ENCODE measurements at regions not wholly inside any gene's neighbourhood (a gene's known extent, or its start where the extent isn't known, plus 50 kb on each side); places are given as distances from the start of the nearest gene placed in this dataset.

DNA sequence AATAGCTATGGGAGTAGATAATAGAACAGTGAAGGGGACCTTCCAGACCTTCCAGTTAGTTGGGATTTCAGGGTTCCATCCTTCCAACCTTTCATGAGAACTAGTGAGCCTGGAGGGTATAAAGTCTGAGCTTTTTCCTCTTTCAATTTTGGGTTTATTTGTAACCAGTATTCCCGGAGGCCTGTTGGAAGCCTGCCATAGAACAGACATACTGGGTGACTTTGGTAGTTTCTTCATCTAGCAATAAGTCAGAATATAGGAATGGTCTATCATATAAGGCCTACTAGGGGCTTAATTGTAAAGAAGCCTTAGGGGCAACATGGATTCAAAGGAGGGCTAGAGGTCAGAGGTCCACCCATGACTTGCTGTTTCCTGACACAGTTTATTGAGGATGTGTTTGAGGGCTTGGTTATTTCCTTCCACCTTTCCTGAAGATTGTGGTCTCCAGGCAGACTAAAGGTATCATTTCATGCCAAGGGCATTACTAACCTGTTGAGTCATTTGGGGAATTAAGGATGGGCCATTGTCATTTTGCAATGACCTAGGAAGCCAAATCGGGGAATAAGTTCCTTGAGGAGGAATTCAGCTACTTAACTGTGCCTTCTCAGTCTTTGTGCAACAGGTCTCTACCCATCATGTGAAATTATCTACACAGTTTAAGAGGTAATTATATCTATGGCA, 410.3 kb downstream of the SLC6A15 start:
- Histone ChIP-seq H4K20me1 (ENCODE audit: control insufficient read depth, insufficient read depth, low read length, poor library complexity, severe bottlenecking) (no peaks in the 10 kb centered on the region), H3K9ac (ENCODE audit: low read length) (no peak overlapping the region), H3K27me3 (replicated peaks in 1 of 4; ENCODE audit: control extremely low read depth in 1 of 4, control insufficient read depth in 3 of 4, insufficient read depth in 4 of 4, low read length in 3 of 4) (no peaks in the 10 kb centered on the region), H3K4me2 (replicated peaks; ENCODE audit: low read depth, low read length, poor library complexity, severe bottlenecking) (no peak overlapping the region), H3K36me3 (replicated peaks in 1 of 2; ENCODE audit: control extremely low read depth in 1 of 2, control insufficient read depth in 1 of 2, extremely low read depth in 1 of 2, insufficient read depth in 2 of 2, low read length in 1 of 2) (no peaks in the 10 kb centered on the region), H3K9me3 (ENCODE audit: control extremely low read depth in 1 of 3, control insufficient read depth in 2 of 3, insufficient read depth in 1 of 3, low read length in 2 of 3) (no peaks in the 10 kb centered on the region), H3K79me2 (ENCODE audit: control insufficient read depth, insufficient read depth, low read length) (no peaks in the 10 kb centered on the region), H3K4me1 (ENCODE audit: control insufficient read depth in 2 of 2, insufficient read depth in 2 of 2, low read length in 2 of 2) (no peaks in the 10 kb centered on the region), H3K27ac (ENCODE audit: low read length in 2 of 2) (no peak overlapping the region), H2AFZ (ENCODE audit: insufficient read depth, low read depth, low read length, poor library complexity, severe bottlenecking) (no peak overlapping the region), H3K4me3 (ENCODE audit: control extremely low read depth in 1 of 5, extremely low read depth in 1 of 5, insufficient read depth in 1 of 5, low read depth in 2 of 5, low read length in 4 of 5) (no peak overlapping the region)
- CTCF ChIA-PET: interaction anchor here (0.7 kb wide), 1 partner anchor 1816 kb away, joined by 3 read pairs; the partner anchor contains the start of gene TMTC2
- Mint-ChIP-seq H3K4me1 (no peaks in the 10 kb centered on the region), H3K4me3 (no peak overlapping the region), H3K9me3 (ENCODE audit: insufficient read depth) (no peaks in the 10 kb centered on the region), H3K27ac (no peak overlapping the region), H3K27me3 (no peaks in the 10 kb centered on the region)
- no CpG with 5 or more reads among the region's 2 CpGs for WGBS (ENCODE audit: insufficient coverage)
- POLR2A ChIA-PET: no interaction called here
- ATAC-seq (ENCODE audit: low read depth): no peak
- TF ChIP-seq, protein P1, sequence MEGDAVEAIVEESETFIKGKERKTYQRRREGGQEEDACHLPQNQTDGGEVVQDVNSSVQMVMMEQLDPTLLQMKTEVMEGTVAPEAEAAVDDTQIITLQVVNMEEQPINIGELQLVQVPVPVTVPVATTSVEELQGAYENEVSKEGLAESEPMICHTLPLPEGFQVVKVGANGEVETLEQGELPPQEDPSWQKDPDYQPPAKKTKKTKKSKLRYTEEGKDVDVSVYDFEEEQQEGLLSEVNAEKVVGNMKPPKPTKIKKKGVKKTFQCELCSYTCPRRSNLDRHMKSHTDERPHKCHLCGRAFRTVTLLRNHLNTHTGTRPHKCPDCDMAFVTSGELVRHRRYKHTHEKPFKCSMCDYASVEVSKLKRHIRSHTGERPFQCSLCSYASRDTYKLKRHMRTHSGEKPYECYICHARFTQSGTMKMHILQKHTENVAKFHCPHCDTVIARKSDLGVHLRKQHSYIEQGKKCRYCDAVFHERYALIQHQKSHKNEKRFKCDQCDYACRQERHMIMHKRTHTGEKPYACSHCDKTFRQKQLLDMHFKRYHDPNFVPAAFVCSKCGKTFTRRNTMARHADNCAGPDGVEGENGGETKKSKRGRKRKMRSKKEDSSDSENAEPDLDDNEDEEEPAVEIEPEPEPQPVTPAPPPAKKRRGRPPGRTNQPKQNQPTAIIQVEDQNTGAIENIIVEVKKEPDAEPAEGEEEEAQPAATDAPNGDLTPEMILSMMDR (IDR thresholded peaks at IDR 0.05): no peak
- TF ChIP-seq EZH2 (IDR thresholded peaks at IDR 0.05; ENCODE audit: borderline replicate concordance, insufficient read depth, low read depth, low read length, poor library complexity, severe bottlenecking): no peak
- DNase-seq: no peak
- intact Hi-C loops (cut with micrococcal nuclease): loop anchor here (5.0 kb wide), 2 partner anchors 1815 to 1975 kb away; partner anchors contain the start of gene TMTC2

DNA sequence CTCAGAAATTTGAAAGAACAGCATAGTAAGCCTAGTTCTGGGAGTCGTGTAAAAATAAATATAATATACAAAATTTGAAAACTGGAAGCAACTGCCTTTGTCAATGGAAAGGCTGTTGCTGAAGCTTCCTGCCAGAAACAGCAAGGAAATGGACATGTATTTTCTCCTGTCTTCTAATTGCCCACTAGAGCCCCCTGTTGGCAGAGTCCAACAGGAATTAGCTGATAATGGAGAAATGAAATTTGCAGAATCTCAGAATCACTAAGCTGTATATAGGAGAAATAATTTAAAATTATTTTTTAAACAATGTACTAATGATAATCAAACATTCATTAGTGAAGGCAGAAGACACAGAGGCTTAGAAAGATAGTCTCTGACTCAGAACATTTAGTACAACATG, 414.8 kb downstream of the SLC6A15 start:
- H3K27ac ChIP-seq (ENCODE audit: low read length in 2 of 2): no peak overlapping the region
- no peak overlapping the region for H2AFZ ChIP-seq (ENCODE audit: insufficient read depth, low read depth, low read length, poor library complexity, severe bottlenecking)
- no peak overlapping the region for H3K27ac Mint-ChIP-seq
- DNase-seq: no peak
- no peaks in the 10 kb centered on the region for H3K9me3 ChIP-seq (ENCODE audit: control extremely low read depth in 1 of 3, control insufficient read depth in 2 of 3, insufficient read depth in 1 of 3, low read length in 2 of 3)
- no peaks in the 10 kb centered on the region for H3K9me3 Mint-ChIP-seq (ENCODE audit: insufficient read depth)
- H3K4me1 Mint-ChIP-seq: no peaks in the 10 kb centered on the region
- no peaks in the 10 kb centered on the region for H3K36me3 ChIP-seq (replicated peaks in 1 of 2; ENCODE audit: control extremely low read depth in 1 of 2, control insufficient read depth in 1 of 2, extremely low read depth in 1 of 2, insufficient read depth in 2 of 2, low read length in 1 of 2)
- no peaks in the 10 kb centered on the region for H3K27me3 ChIP-seq (replicated peaks in 1 of 4; ENCODE audit: control extremely low read depth in 1 of 4, control insufficient read depth in 3 of 4, insufficient read depth in 4 of 4, low read length in 3 of 4)
- no peaks in the 10 kb centered on the region for H3K79me2 ChIP-seq (ENCODE audit: control insufficient read depth, insufficient read depth, low read length)
- no CpG with 5 or more reads among the region's 1 CpG for WGBS (ENCODE audit: insufficient coverage)
- TF ChIP-seq, protein P1 (IDR thresholded peaks at IDR 0.05): no peak
- no peak for TF ChIP-seq EZH2 (IDR thresholded peaks at IDR 0.05; ENCODE audit: borderline replicate concordance, insufficient read depth, low read depth, low read length, poor library complexity, severe bottlenecking)
- POLR2A ChIA-PET: no interaction called here
- H3K9ac ChIP-seq (ENCODE audit: low read length): no peak overlapping the region
- no peak overlapping the region for H3K4me2 ChIP-seq (replicated peaks; ENCODE audit: low read depth, low read length, poor library complexity, severe bottlenecking)
- no peaks in the 10 kb centered on the region for H4K20me1 ChIP-seq (ENCODE audit: control insufficient read depth, insufficient read depth, low read length, poor library complexity, severe bottlenecking)
- CTCF ChIA-PET: no interaction called here
- H3K27me3 Mint-ChIP-seq: no peaks in the 10 kb centered on the region
- intact Hi-C loops (cut with micrococcal nuclease): no loop called here
- H3K4me3 ChIP-seq (ENCODE audit: control extremely low read depth in 1 of 5, extremely low read depth in 1 of 5, insufficient read depth in 1 of 5, low read depth in 2 of 5, low read length in 4 of 5): no peak overlapping the region
- H3K4me1 ChIP-seq (ENCODE audit: control insufficient read depth in 2 of 2, insufficient read depth in 2 of 2, low read length in 2 of 2): no peaks in the 10 kb centered on the region
- no peak for ATAC-seq (ENCODE audit: low read depth)
- H3K4me3 Mint-ChIP-seq: no peak overlapping the region

Measured in B cell (primary cell).